Mesendoderm (in vitro differentiated cells): ENCODE measurements at regions not wholly inside any gene's neighbourhood (a gene's known extent, or its start where the extent isn't known, plus 50 kb on each side); places are given as distances from the start of the nearest gene placed in this dataset.

Experiments used
- DNase-seq: peaks from one replicate; pipeline ENCODE4 v3.0.0; 2013
- H2AK5ac ChIP-seq: 2 replicates; pipeline ENCODE4 v1.6.1; 2013; ENCODE audit warnings: low read length, inconsistent platforms
- H2BK120ac ChIP-seq: 2 replicates; pipeline ENCODE4 v1.6.1; 2013; ENCODE audit warnings: low read depth, mild to moderate bottlenecking, low read length, moderate library complexity, mixed read lengths
- H2BK15ac ChIP-seq: replicated peaks from 2 replicates; pipeline ENCODE4 v1.6.1; 2013; ENCODE audit warnings: low read depth, mild to moderate bottlenecking, moderate library complexity
- H2BK5ac ChIP-seq: 2 replicates; pipeline ENCODE4 v1.6.1; 2013; ENCODE audit warnings: low read length, inconsistent platforms
- H3K18ac ChIP-seq: 2 replicates; pipeline ENCODE4 v1.6.1; 2013; ENCODE audit warnings: mild to moderate bottlenecking, low read length, mixed read lengths
- H3K23ac ChIP-seq: one replicate; pipeline ENCODE4 v1.6.1; 2013; ENCODE audit warnings: low read length
- H3K27ac ChIP-seq: 2 replicates; pipeline ENCODE4 v1.5.1; 2013; ENCODE audit warnings: low read depth, mild to moderate bottlenecking, inconsistent platforms, low read length, moderate library complexity
- H3K27me3 ChIP-seq: 2 replicates; pipeline ENCODE4 v1.6.1; 2013; ENCODE audit warnings: low read length, control low read depth, mild to moderate bottlenecking, inconsistent platforms; ENCODE audit not compliant: insufficient read depth, poor library complexity
- H3K36me3 ChIP-seq: 2 replicates; pipeline ENCODE4 v1.6.1; 2013; ENCODE audit warnings: low read length, inconsistent platforms; ENCODE audit not compliant: control insufficient read depth, insufficient read depth
- H3K4ac ChIP-seq: one replicate; pipeline ENCODE4 v1.6.1; 2013; ENCODE audit warnings: low read depth, mild to moderate bottlenecking, low read length, moderate library complexity
- H3K4me1 ChIP-seq: 2 replicates; pipeline ENCODE4 v1.6.1; 2013; ENCODE audit warnings: low read depth, low read length, inconsistent platforms; ENCODE audit not compliant: control insufficient read depth
- H3K4me2 ChIP-seq: 2 replicates; pipeline ENCODE4 v1.6.1; 2013; ENCODE audit warnings: low read length
- H3K4me3 ChIP-seq: 2 replicates; pipeline ENCODE4 v1.5.1; 2013; ENCODE audit warnings: mild to moderate bottlenecking, low read length
- H3K56ac ChIP-seq: one replicate; pipeline ENCODE4 v1.6.1; 2013; ENCODE audit warnings: low read length
- H3K79me1 ChIP-seq: 2 replicates; pipeline ENCODE4 v1.6.1; 2013; ENCODE audit warnings: low read length, inconsistent platforms
- H3K79me2 ChIP-seq: 2 replicates; pipeline ENCODE4 v1.6.1; 2013; ENCODE audit warnings: mild to moderate bottlenecking, low read length; ENCODE audit not compliant: control insufficient read depth, insufficient read depth
- H3K9ac ChIP-seq: 2 replicates; pipeline ENCODE4 v1.6.1; 2013; ENCODE audit warnings: low read length, inconsistent platforms
- H4K5ac ChIP-seq: one replicate; pipeline ENCODE4 v1.6.1; 2013; ENCODE audit warnings: low read length
- H4K8ac ChIP-seq: one replicate; pipeline ENCODE4 v1.6.1; 2013; ENCODE audit warnings: low read depth, mild to moderate bottlenecking, control low read depth, low read length, moderate library complexity
- WGBS: extraction: QIAGEN DNeasy Blood & Tissue Kit; methylation state at CpG from one replicate; pipeline ENCODE4 v1.1.7; 2013; ENCODE audit warnings: low lambda C conversion rate, missing lambda C conversion rate; ENCODE audit not compliant: insufficient coverage; ENCODE audit errors: extremely low coverage; 5-methylcytosine and 5-hydroxymethylcytosine counted together

- no peak overlapping the region for H2BK5ac ChIP-seq
- no peak overlapping the region for H3K9ac ChIP-seq
- no peak overlapping the region for H2BK120ac ChIP-seq
- DNase-seq: no peak
- H4K8ac ChIP-seq: no peak overlapping the region
- no peak overlapping the region for H3K27ac ChIP-seq
- H3K36me3 ChIP-seq: no peaks in the 10 kb centered on the region
- no peak overlapping the region for H4K5ac ChIP-seq
- H3K27me3 ChIP-seq: no peaks in the 10 kb centered on the region
- no peak overlapping the region for H3K4ac ChIP-seq
- H3K4me2 ChIP-seq: no peak overlapping the region
- H2AK5ac ChIP-seq: no peak overlapping the region
- no peak overlapping the region for H3K23ac ChIP-seq
- no peak overlapping the region for H2BK15ac ChIP-seq
- H3K56ac ChIP-seq: no peak overlapping the region
- no peak overlapping the region for H3K4me3 ChIP-seq
- no peaks in the 10 kb centered on the region for H3K79me1 ChIP-seq
- H3K18ac ChIP-seq: no peak overlapping the region
- no peaks in the 10 kb centered on the region for H3K79me2 ChIP-seq
- H3K4me1 ChIP-seq: no peaks in the 10 kb centered on the region
Measured at GRCh38 chr1:243996223-243996622, 54.9 kb upstream of the ZBTB18 start.

- Histone ChIP-seq H2BK120ac (no peak overlapping the region), H2AK5ac (no peak overlapping the region), H4K5ac (no peak overlapping the region), H2BK15ac (no peak overlapping the region), H3K79me2 (no peaks in the 10 kb centered on the region), H3K27me3 (no peaks in the 10 kb centered on the region), H3K9ac (no peak overlapping the region), H3K18ac (no peak overlapping the region), H3K79me1 (no peaks in the 10 kb centered on the region), H3K23ac (no peak overlapping the region), H2BK5ac (no peak overlapping the region), H3K4me3 (no peak overlapping the region), H3K36me3 (no peaks in the 10 kb centered on the region), H3K27ac (no peak overlapping the region), H3K4ac (no peak overlapping the region), H3K56ac (no peak overlapping the region), H3K4me1 (no peaks in the 10 kb centered on the region), H4K8ac (no peak overlapping the region), H3K4me2 (no peak overlapping the region)
- no CpG with 5 or more reads among the region's 3 CpGs for WGBS
- no peak for DNase-seq
Measured at GRCh38 chr1:243991650-243992049, 59.4 kb upstream of the ZBTB18 start.

- H2BK15ac ChIP-seq: no peak overlapping the region
- H2BK120ac ChIP-seq: no peak overlapping the region
- no peak for DNase-seq
- H3K23ac ChIP-seq: no peak overlapping the region
- no peak overlapping the region for H2AK5ac ChIP-seq
- no peak overlapping the region for H3K56ac ChIP-seq
- no peak overlapping the region for H3K4ac ChIP-seq
- H2BK5ac ChIP-seq: no peak overlapping the region
- no peaks in the 10 kb centered on the region for H3K27me3 ChIP-seq
- no peak overlapping the region for H3K4me3 ChIP-seq
- WGBS: no CpG with 5 or more reads among the region's 10 CpGs
- no peaks in the 10 kb centered on the region for H3K4me1 ChIP-seq
- H4K8ac ChIP-seq: no peak overlapping the region
- H3K79me2 ChIP-seq: no peaks in the 10 kb centered on the region
- H3K79me1 ChIP-seq: no peaks in the 10 kb centered on the region
- no peak overlapping the region for H3K18ac ChIP-seq
- no peak overlapping the region for H3K27ac ChIP-seq
- H3K4me2 ChIP-seq: no peak overlapping the region
- no peaks in the 10 kb centered on the region for H3K36me3 ChIP-seq
- no peak overlapping the region for H3K9ac ChIP-seq
- no peak overlapping the region for H4K5ac ChIP-seq
Measured at GRCh38 chr1:243984788-243985187, 66.3 kb upstream of the ZBTB18 start.

GRCh38 chr1:243982447-243983018 is 68.5 kb upstream of the ZBTB18 start:
- Histone ChIP-seq H4K5ac (no peak overlapping the region), H3K23ac (no peak overlapping the region), H2AK5ac (no peak overlapping the region), H2BK5ac (no peak overlapping the region), H3K4me3 (no peak overlapping the region), H3K79me2 (no peaks in the 10 kb centered on the region), H3K4me1 (no peaks in the 10 kb centered on the region), H3K4me2 (no peak overlapping the region), H3K4ac (no peak overlapping the region), H3K27ac (no peak overlapping the region), H3K79me1 (no peaks in the 10 kb centered on the region), H2BK120ac (no peak overlapping the region), H2BK15ac (no peak overlapping the region), H3K36me3 (no peaks in the 10 kb centered on the region), H3K27me3 (no peaks in the 10 kb centered on the region), H3K18ac (no peak overlapping the region), H3K56ac (no peak overlapping the region), H4K8ac (no peak overlapping the region), H3K9ac (no peak overlapping the region)
- peak; percentile 77 for DNase-seq
- no CpG with 5 or more reads among the region's 7 CpGs for WGBS

- no peak for DNase-seq
- no CpG with 5 or more reads among the region's 3 CpGs for WGBS
Measured at GRCh38 chr1:243980471-243980870, 70.6 kb upstream of the ZBTB18 start.

GRCh38 chr1:243980071-243980470 is 71.0 kb upstream of the ZBTB18 start:
- Histone ChIP-seq H4K8ac (no peak overlapping the region), H2AK5ac (no peak overlapping the region), H3K4me3 (no peak overlapping the region), H3K79me1 (no peaks in the 10 kb centered on the region), H2BK120ac (no peak overlapping the region), H3K27ac (no peak overlapping the region), H3K4me2 (no peak overlapping the region), H3K4me1 (no peaks in the 10 kb centered on the region), H3K56ac (no peak overlapping the region), H2BK5ac (no peak overlapping the region), H3K9ac (no peak overlapping the region), H3K23ac (no peak overlapping the region), H3K36me3 (no peaks in the 10 kb centered on the region), H2BK15ac (no peak overlapping the region), H3K18ac (no peak overlapping the region), H4K5ac (no peak overlapping the region), H3K79me2 (no peaks in the 10 kb centered on the region), H3K27me3 (no peaks in the 10 kb centered on the region), H3K4ac (no peak overlapping the region)
- DNase-seq: no peak

More at GRCh38 chr1:243980471-243980870, 70.6 kb upstream of the ZBTB18 start:
- H3K4me3 ChIP-seq: no peak overlapping the region
- no peak overlapping the region for H2BK120ac ChIP-seq
- no peak overlapping the region for H3K23ac ChIP-seq
- no peak overlapping the region for H3K56ac ChIP-seq
- H3K79me1 ChIP-seq: no peaks in the 10 kb centered on the region
- H3K9ac ChIP-seq: no peak overlapping the region
- H3K4ac ChIP-seq: no peak overlapping the region
- H3K27me3 ChIP-seq: no peaks in the 10 kb centered on the region
- no peak overlapping the region for H2BK15ac ChIP-seq
- H3K36me3 ChIP-seq: no peaks in the 10 kb centered on the region
- no peak overlapping the region for H2AK5ac ChIP-seq
- no peak overlapping the region for H4K8ac ChIP-seq
- no peak overlapping the region for H4K5ac ChIP-seq
- H3K79me2 ChIP-seq: no peaks in the 10 kb centered on the region
- H3K4me1 ChIP-seq: no peaks in the 10 kb centered on the region
- no peak overlapping the region for H2BK5ac ChIP-seq
- H3K27ac ChIP-seq: no peak overlapping the region
- H3K4me2 ChIP-seq: no peak overlapping the region
- no peak overlapping the region for H3K18ac ChIP-seq
